Heart left ventricle (tissue), 16 donors: ENCODE measurements at regions not wholly inside any gene's neighbourhood (a gene's known extent, or its start where the extent isn't known, plus 50 kb on each side); places are given as distances from the start of the nearest gene placed in this dataset.
"Not testable (repeated sequence)": the region's sequence is repeated elsewhere in the genome, so short reads cannot be mapped to it uniquely, and the experiment has no call there.

ENCODE experiments used
- ATAC-seq, 4 donors: fragments of 200-7000 bp; cut with Tn5 transposase; one replicate each; pipeline ENCODE4 v1.9.1; 2020 to 2022; ENCODE audit warnings: moderate library complexity in 4 of 4, mild to moderate bottlenecking in 3 of 4, moderate number of reproducible peaks in 1 of 4
- DNase-seq, 5 donors: peaks; one replicate each; pipeline ENCODE4 v3.0.0-alpha.2; 2020
- H3K27ac ChIP-seq, 12 donors: fragments of 200-600 bp; sonication (generic) in 4 of 12; one replicate each; pipeline versions ENCODE4 v1.5.0 to v1.8.0; 2016 to 2022; ENCODE audit warnings: mild to moderate bottlenecking in 2 of 12
- H3K27me3 ChIP-seq, 9 donors: fragments of 200-600 bp; sonication (generic) in 2 of 9; one replicate each; pipeline versions ENCODE4 v1.5.1 to v1.8.0; 2016 to 2022; ENCODE audit warnings: mild to moderate bottlenecking in 3 of 9
- H3K36me3 ChIP-seq, 9 donors: fragments of 200-600 bp; sonication (generic) in 2 of 9; one replicate each; pipeline versions ENCODE4 v1.5.0 to v1.8.0; 2018 to 2022; ENCODE audit warnings: mild to moderate bottlenecking in 2 of 9
- H3K4me1 ChIP-seq, 12 donors: fragments of 200-600 bp; sonication (generic) in 4 of 12; one replicate each; pipeline versions ENCODE4 v1.5.0 to v1.8.0; 2016 to 2022; ENCODE audit warnings: mild to moderate bottlenecking in 3 of 12
- H3K4me3 ChIP-seq, 12 donors: fragments of 200-600 bp; sonication (generic) in 4 of 12; one replicate each; pipeline versions ENCODE4 v1.5.0 to v1.8.0; 2017 to 2022; ENCODE audit warnings: mild to moderate bottlenecking in 9 of 12, moderate library complexity in 4 of 12
- H3K9me3 ChIP-seq, 12 donors: fragments of 200-600 bp; sonication (generic) in 4 of 12; one replicate each; pipeline versions ENCODE4 v1.5.0 to v1.8.0; 2016 to 2022; ENCODE audit warnings: mild to moderate bottlenecking in 1 of 12
- CTCF ChIP-seq, 12 donors: fragments of 200-600 bp; sonication (generic) in 4 of 12; IDR thresholded peaks; one replicate each; pipeline versions ENCODE4 v1.5.0 to v1.8.0; 2018 to 2022; ENCODE audit warnings: antibody characterized with exemption in 12 of 12, mild to moderate bottlenecking in 5 of 12
- POLR2A ChIP-seq, 2 donors: fragments of 450-650 bp; IDR thresholded peaks; one replicate each; pipeline ENCODE4 v1.6.1; 2017; ENCODE audit warnings: antibody characterized with exemption in 2 of 2, mild to moderate bottlenecking in 2 of 2, moderate library complexity in 2 of 2
- WGBS, 4 donors: extraction: QIAGEN DNeasy Blood & Tissue Kit in 2 of 4; methylation state at CpG; one replicate each; pipeline versions ENCODE4 v1.1.5 to v1.1.7; 2013 to 2018; 5-methylcytosine and 5-hydroxymethylcytosine counted together
- intact Hi-C, 10 donors: fragments of 100-400 bp; cut with DNase I; formaldehyde crosslinking; loops; one replicate each; pipeline versions ENCODE4 v1.11.1 to v1.14.2; 2022
- donor health status: ischemic (EF 13 %, LVEDD 7.1; RV severe dilation, severe dysfunction).
- donor health status: healthy with polysubstance abuse.
- donor health status: DM: no; HTN: yes; CAD: no.
- donor health status: DM: no; HTN: no; CAD: no.
- donor health status: ischemic (EF 25% LVEDD 6.9; RV normal size, moderate dysfunction).
- donor health status: ischemic (EF 25% LVEDD 5.7; RV mildly dilated, moderate dysfunction).
- donor health status: healthy.
- donor health status: DM: yes; HTN: yes; CAD: no.
- donor health status: ischemic (EF 35%, LVEDD 5.7; RV mildly dilated, moderate dysfunction).
- donor health status: nonischemic (EF 11% LVEDD 7.7; RV severe dilation, severe dysfunction).
- donor health status: DM: yes; HTN: yes; CAD: no.
- donor health status: PGD.
- donor health status: ischemic (EF 29% LVEDD 5.4; RV normal size, mild dysfunction).
- donor health status: nonischemic (EF 23%, LVEDD 6.1; RV moderate dilation, normal function).

DNA sequence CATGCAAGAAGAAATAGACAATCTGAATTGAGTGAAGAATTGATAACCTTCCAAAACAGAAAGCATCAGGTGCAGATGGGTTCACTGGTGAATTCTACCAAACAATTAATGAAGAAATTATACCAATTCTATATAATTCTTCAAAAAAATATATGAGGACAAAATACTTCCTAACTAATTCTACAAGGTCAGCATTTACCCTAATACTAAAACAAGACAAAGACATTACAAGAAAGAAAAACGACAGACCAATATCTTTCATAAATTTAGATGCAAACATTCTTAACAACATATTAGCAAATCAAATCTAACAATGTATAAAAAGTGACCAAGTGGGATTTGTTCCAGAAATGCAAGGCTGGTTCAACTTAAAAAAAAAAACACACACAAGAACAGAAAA, 183.9 kb downstream of the BARX1 start:
- Histone ChIP-seq H3K4me1 (no peaks in the 10 kb centered on the region), H3K4me3 (no peak overlapping the region), H3K27me3 (no peaks in the 10 kb centered on the region), H3K27ac (no peak overlapping the region), H3K36me3 (no peaks in the 10 kb centered on the region), H3K9me3 (peaks cover 0 to 20% (median 2%) of the 10 kb centered on the region in 12 donors)
- WGBS, 4 donors, result 63 to 78% (median 70%) methylated on average over 1 of the region's 1 CpG
- ATAC-seq, result no peak
- no peak for DNase-seq
- intact Hi-C loops, result no loop called here
- TF ChIP-seq CTCF (IDR thresholded peaks at IDR 0.05), result no peak
- no peak for TF ChIP-seq POLR2A (IDR thresholded peaks at IDR 0.05)

DNA sequence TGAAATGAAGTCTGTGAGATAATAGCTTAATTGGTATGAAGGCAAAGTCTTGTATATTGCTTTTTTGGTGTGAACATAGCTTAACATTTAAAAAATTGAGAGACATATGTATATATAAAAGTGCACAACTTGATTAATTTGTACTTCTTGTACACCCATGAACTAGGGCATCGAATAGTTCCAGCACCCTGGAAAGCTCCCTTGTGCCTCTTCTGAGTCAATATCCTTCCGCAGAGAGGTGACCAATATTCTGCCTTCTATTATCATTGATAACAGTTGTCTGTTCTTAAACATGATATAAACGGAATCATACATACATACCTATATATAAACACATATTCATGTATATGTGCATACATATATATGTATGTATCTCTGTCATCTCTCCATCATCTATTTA, 185.4 kb downstream of the PHF2 start:
- H3K27ac ChIP-seq, result no peak overlapping the region
- DNase-seq (no peak), ATAC-seq (no peak)
- TF ChIP-seq POLR2A (IDR thresholded peaks at IDR 0.05) (no peak), CTCF (IDR thresholded peaks at IDR 0.05) (no peak)
- H3K4me3 ChIP-seq, result no peak overlapping the region
- 63 to 78% (median 69%) methylated on average over 3 of the region's 3 CpGs for WGBS, 4 donors
- peaks cover 0 to 30% (median 15%) of the 10 kb centered on the region in 12 donors for H3K9me3 ChIP-seq
- no peaks in the 10 kb centered on the region for H3K4me1 ChIP-seq
- intact Hi-C loops, result no loop called here
- H3K27me3 ChIP-seq, result peaks cover 0 to 5% (median 0%) of the 10 kb centered on the region in 9 donors
- H3K36me3 ChIP-seq, result no peaks in the 10 kb centered on the region

- H3K27ac ChIP-seq, result no peak overlapping the region
- H3K4me1 ChIP-seq, result no peaks in the 10 kb centered on the region
- peaks cover 0 to 67% (median 39%) of the 10 kb centered on the region in 12 donors for H3K9me3 ChIP-seq
- H3K4me3 ChIP-seq, result no peak overlapping the region
- DNase-seq, result no peak
- no peaks in the 10 kb centered on the region for H3K36me3 ChIP-seq
- 62 to 66% (median 65%) methylated on average over 2 of the region's 2 CpGs for WGBS, 4 donors
- no peak for ATAC-seq
- intact Hi-C loops, result no loop called here
- TF ChIP-seq CTCF (IDR thresholded peaks at IDR 0.05), result no peak
- TF ChIP-seq POLR2A (IDR thresholded peaks at IDR 0.05), result no peak
- H3K27me3 ChIP-seq, result no peaks in the 10 kb centered on the region
Measured at GRCh38 chr9:93750045-93750444, 173.7 kb downstream of the PHF2 start.

DNA sequence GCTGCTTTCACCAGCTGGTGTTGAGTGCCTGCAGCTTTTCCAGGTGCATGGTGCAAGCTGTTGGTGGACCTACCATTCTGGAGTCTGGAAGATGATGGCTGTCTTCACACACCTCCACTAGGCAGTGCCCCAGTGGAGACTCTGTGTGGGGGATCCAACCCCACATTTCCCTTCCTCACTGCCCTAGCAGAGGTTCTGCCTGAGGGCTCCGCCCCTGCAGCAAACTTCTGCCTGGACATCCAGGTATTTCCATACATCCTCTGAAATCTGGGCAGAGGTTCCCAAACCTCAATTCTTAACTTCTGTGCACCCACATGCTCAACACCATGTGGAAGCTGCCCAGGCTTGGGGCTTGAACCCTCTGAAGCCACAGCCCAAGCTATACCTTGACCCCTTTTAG, 172.4 kb downstream of the PHF2 start:
- H3K9me3 ChIP-seq, result peaks cover 0 to 67% (median 40%) of the 10 kb centered on the region in 12 donors
- H3K27me3 ChIP-seq, H3K4me1 ChIP-seq, DNase-seq, ATAC-seq, intact Hi-C loops, H3K36me3 ChIP-seq, H3K27ac ChIP-seq, H3K4me3 ChIP-seq: not testable (repeated sequence)
- 89 to 100% (median 97%) methylated on average over 1 of the region's 1 CpG for WGBS, 4 donors

DNA sequence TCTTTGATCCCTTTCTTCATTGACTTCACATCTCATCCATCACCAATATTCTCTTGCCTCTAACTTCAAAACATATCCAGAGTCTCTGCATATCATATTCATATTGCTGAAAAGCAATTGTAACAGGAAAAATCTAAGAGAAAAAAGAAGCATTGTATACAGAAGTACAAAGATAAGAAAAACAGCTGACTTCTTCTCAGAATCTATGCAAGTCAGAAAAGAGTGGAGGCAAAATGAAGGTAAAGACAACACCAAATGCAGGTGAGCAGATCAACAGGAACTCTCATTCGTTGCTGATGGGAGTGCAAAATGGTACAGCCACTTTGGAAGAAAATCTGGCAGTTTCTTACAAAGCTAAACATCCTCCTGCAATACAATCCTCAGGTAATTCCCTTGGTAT, 155.6 kb downstream of the PHF2 start:
- 34 to 43% (median 40%) methylated on average over 1 of the region's 1 CpG for WGBS, 4 donors
- intact Hi-C loops, result no loop called here
- H3K4me3 ChIP-seq, result no peak overlapping the region

More for the DNA sequence above, 155.6 kb downstream of the PHF2 start:
- no peaks in the 10 kb centered on the region for H3K4me1 ChIP-seq
- no peak overlapping the region for H3K27ac ChIP-seq
- ATAC-seq (no peak), DNase-seq (no peak)
- no peak for TF ChIP-seq POLR2A (IDR thresholded peaks at IDR 0.05)
- no peaks in the 10 kb centered on the region for H3K36me3 ChIP-seq
- peaks cover 0 to 47% (median 14%) of the 10 kb centered on the region in 12 donors for H3K9me3 ChIP-seq
- peaks cover 0 to 7% (median 0%) of the 10 kb centered on the region in 9 donors for H3K27me3 ChIP-seq
